ENCODE measurements at regions not wholly inside any gene's neighbourhood (a gene's known extent, or its start where the extent isn't known, plus 50 kb on each side); places are given as distances from the start of the nearest gene placed in this dataset.

- no peak for FAIRE-seq
- TF ChIP-seq EZH2 (IDR thresholded peaks at IDR 0.05; ENCODE audit: low read length) = no peak
- TF ChIP-seq, protein P1, sequence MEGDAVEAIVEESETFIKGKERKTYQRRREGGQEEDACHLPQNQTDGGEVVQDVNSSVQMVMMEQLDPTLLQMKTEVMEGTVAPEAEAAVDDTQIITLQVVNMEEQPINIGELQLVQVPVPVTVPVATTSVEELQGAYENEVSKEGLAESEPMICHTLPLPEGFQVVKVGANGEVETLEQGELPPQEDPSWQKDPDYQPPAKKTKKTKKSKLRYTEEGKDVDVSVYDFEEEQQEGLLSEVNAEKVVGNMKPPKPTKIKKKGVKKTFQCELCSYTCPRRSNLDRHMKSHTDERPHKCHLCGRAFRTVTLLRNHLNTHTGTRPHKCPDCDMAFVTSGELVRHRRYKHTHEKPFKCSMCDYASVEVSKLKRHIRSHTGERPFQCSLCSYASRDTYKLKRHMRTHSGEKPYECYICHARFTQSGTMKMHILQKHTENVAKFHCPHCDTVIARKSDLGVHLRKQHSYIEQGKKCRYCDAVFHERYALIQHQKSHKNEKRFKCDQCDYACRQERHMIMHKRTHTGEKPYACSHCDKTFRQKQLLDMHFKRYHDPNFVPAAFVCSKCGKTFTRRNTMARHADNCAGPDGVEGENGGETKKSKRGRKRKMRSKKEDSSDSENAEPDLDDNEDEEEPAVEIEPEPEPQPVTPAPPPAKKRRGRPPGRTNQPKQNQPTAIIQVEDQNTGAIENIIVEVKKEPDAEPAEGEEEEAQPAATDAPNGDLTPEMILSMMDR (optimal IDR thresholded peaks at IDR 0.05 in 1 of 3, IDR thresholded peaks at IDR 0.05 in 1 of 3, conservative IDR thresholded peaks at IDR 0.05 in 1 of 3; ENCODE audit: extremely low read depth in 1 of 3, insufficient read depth in 2 of 3, low read length in 3 of 3) = no peak
- H3K36me3 ChIP-seq (ENCODE audit: control insufficient read depth in 2 of 2, extremely low read depth in 1 of 2, insufficient read depth in 2 of 2, low read length in 2 of 2) = no peaks in the 10 kb centered on the region
- H3K4me1 ChIP-seq (ENCODE audit: control insufficient read depth, extremely low read depth, insufficient read depth, low read length) = no peaks in the 10 kb centered on the region
- H3K9ac ChIP-seq (ENCODE audit: control insufficient read depth, extremely low read depth, insufficient read depth, low read length) = no peak overlapping the region
- H2AFZ ChIP-seq (ENCODE audit: control insufficient read depth, low read length) = no peak overlapping the region
- H3K4me2 ChIP-seq (ENCODE audit: control insufficient read depth, extremely low read depth, insufficient read depth, low read depth, low read length) = no peak overlapping the region
- no peaks in the 10 kb centered on the region for H3K9me3 ChIP-seq (ENCODE audit: control insufficient read depth, low read depth, low read length)
- dilution Hi-C loops (cut with MboI; ENCODE audit: extremely low pct_ligation_motif_present, low sequenced_read_pairs) = no loop called here
- H3K4me3 ChIP-seq (ENCODE audit: control insufficient read depth in 2 of 3, extremely low read depth in 1 of 3, insufficient read depth in 2 of 3, low read depth in 1 of 3, low read length in 3 of 3) = no peak overlapping the region
- peaks cover 23% of the 10 kb centered on the region for H3K27me3 ChIP-seq (ENCODE audit: control insufficient read depth, extremely low read depth, insufficient read depth, low read length)
- no peaks in the 10 kb centered on the region for H4K20me1 ChIP-seq (ENCODE audit: control insufficient read depth, extremely low read depth, insufficient read depth, low read length)
- H3K9me1 ChIP-seq (ENCODE audit: control insufficient read depth, extremely low read depth, insufficient read depth, low read length) = no peaks in the 10 kb centered on the region
- no peak overlapping the region for H3K27ac ChIP-seq (ENCODE audit: control insufficient read depth, insufficient read depth, low read length)
- DNase-seq (ENCODE audit: low read depth, low spot score) = no peak
- H3K79me2 ChIP-seq (ENCODE audit: control insufficient read depth, insufficient read depth, low read length) = no peaks in the 10 kb centered on the region
Measured at GRCh38 chr1:119308806-119309205, 59.8 kb upstream of the HAO2 start.

- DNase-seq (ENCODE audit: low read depth, low spot score) (no peak), FAIRE-seq (no peak)
- Histone ChIP-seq H3K4me2 (ENCODE audit: control insufficient read depth, extremely low read depth, insufficient read depth, low read depth, low read length) (no peak overlapping the region), H4K20me1 (ENCODE audit: control insufficient read depth, extremely low read depth, insufficient read depth, low read length) (no peaks in the 10 kb centered on the region), H2AFZ (ENCODE audit: control insufficient read depth, low read length) (no peak overlapping the region), H3K9me3 (ENCODE audit: control insufficient read depth, low read depth, low read length) (no peaks in the 10 kb centered on the region), H3K27ac (ENCODE audit: control insufficient read depth, insufficient read depth, low read length) (no peak overlapping the region), H3K4me1 (ENCODE audit: control insufficient read depth, extremely low read depth, insufficient read depth, low read length) (no peaks in the 10 kb centered on the region), H3K27me3 (ENCODE audit: control insufficient read depth, extremely low read depth, insufficient read depth, low read length) (peaks cover 23% of the 10 kb centered on the region), H3K9ac (ENCODE audit: control insufficient read depth, extremely low read depth, insufficient read depth, low read length) (no peak overlapping the region), H3K4me3 (ENCODE audit: control insufficient read depth in 2 of 3, extremely low read depth in 1 of 3, insufficient read depth in 2 of 3, low read depth in 1 of 3, low read length in 3 of 3) (no peak overlapping the region), H3K79me2 (ENCODE audit: control insufficient read depth, insufficient read depth, low read length) (no peaks in the 10 kb centered on the region), H3K36me3 (ENCODE audit: control insufficient read depth in 2 of 2, extremely low read depth in 1 of 2, insufficient read depth in 2 of 2, low read length in 2 of 2) (no peaks in the 10 kb centered on the region), H3K9me1 (ENCODE audit: control insufficient read depth, extremely low read depth, insufficient read depth, low read length) (no peaks in the 10 kb centered on the region)
- TF ChIP-seq, protein P1 (optimal IDR thresholded peaks at IDR 0.05 in 1 of 3, IDR thresholded peaks at IDR 0.05 in 1 of 3, conservative IDR thresholded peaks at IDR 0.05 in 1 of 3; ENCODE audit: extremely low read depth in 1 of 3, insufficient read depth in 2 of 3, low read length in 3 of 3) = no peak
- no peak for TF ChIP-seq EZH2 (IDR thresholded peaks at IDR 0.05; ENCODE audit: low read length)
- dilution Hi-C loops (cut with MboI; ENCODE audit: extremely low pct_ligation_motif_present, low sequenced_read_pairs) = no loop called here
Measured at GRCh38 chr1:119310301-119310700, 58.3 kb upstream of the HAO2 start.
